Heart left ventricle (tissue), 13 donors: ENCODE measurements at regions not wholly inside any gene's neighbourhood (a gene's known extent, or its start where the extent isn't known, plus 50 kb on each side); places are given as distances from the start of the nearest gene placed in this dataset.

Experiments
- CTCF ChIP-seq, 12 donors: fragments of 200-600 bp; sonication (generic) in 4 of 12; IDR thresholded peaks; one replicate each; pipeline versions ENCODE4 v1.5.0 to v1.8.0; 2018 to 2022; ENCODE audit warnings: antibody characterized with exemption in 12 of 12, mild to moderate bottlenecking in 5 of 12
- POLR2A ChIP-seq, 2 donors: fragments of 450-650 bp; IDR thresholded peaks; one replicate each; pipeline ENCODE4 v1.6.1; 2017; ENCODE audit warnings: antibody characterized with exemption in 2 of 2, mild to moderate bottlenecking in 2 of 2, moderate library complexity in 2 of 2
- donor health status: ischemic (EF 13 %, LVEDD 7.1; RV severe dilation, severe dysfunction).
- donor health status: DM: no; HTN: yes; CAD: no.
- donor health status: DM: no; HTN: no; CAD: no.
- donor health status: ischemic (EF 25% LVEDD 6.9; RV normal size, moderate dysfunction).
- donor health status: ischemic (EF 25% LVEDD 5.7; RV mildly dilated, moderate dysfunction).
- donor health status: ischemic (EF 35%, LVEDD 5.7; RV mildly dilated, moderate dysfunction).
- donor health status: nonischemic (EF 11% LVEDD 7.7; RV severe dilation, severe dysfunction).
- donor health status: DM: yes; HTN: yes; CAD: no.
- donor health status: PGD.
- donor health status: ischemic (EF 29% LVEDD 5.4; RV normal size, mild dysfunction).
- donor health status: nonischemic (EF 23%, LVEDD 6.1; RV moderate dilation, normal function).

GRCh38 chr11:57913715-57914704 is 109.7 kb upstream of the OR9Q1 start:
- TF ChIP-seq POLR2A (IDR thresholded peaks at IDR 0.05): no peak
- TF ChIP-seq CTCF (IDR thresholded peaks at IDR 0.05): no peak
